Stimulated activated CD8-positive, alpha-beta memory T cell treated with anti-CD3 and anti-CD28 coated beads, Interleukin-7, amount 100 ng/mL, for 48 hours (primary cell): ENCODE measurements at regions not wholly inside any gene's neighbourhood (a gene's known extent, or its start where the extent isn't known, plus 50 kb on each side); places are given as distances from the start of the nearest gene placed in this dataset.
"Not testable (repeated sequence)": the region's sequence is repeated elsewhere in the genome, so short reads cannot be mapped to it uniquely, and the experiment has no call there.

Source experiments
- DNase-seq, 2 donors: peaks; one replicate each; pipeline ENCODE4 v3.0.0-alpha.2; 2020; ENCODE audit warnings: low read depth in 1 of 2; ENCODE audit errors: extremely low read depth in 1 of 2

DNA sequence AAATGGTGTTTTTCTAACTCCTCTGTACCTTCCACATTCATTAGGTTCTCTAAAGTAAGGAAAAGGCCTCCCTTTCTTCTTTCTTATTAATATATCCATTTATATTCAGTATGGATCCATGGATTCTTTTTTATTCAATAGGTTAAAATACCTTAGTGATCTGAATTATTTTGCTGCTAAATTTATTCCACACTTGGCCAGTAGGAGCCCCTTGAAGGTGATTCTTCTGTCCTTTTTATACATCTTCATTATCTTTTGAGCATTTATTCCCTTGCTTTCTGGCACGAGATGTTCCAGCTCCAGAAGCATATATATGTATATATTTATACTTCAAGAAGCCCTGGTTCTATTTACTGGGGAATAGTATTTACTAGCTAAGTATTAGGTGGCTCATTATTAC lies 311.8 kb upstream of the SGCD start:
- DNase-seq = no peak

DNA sequence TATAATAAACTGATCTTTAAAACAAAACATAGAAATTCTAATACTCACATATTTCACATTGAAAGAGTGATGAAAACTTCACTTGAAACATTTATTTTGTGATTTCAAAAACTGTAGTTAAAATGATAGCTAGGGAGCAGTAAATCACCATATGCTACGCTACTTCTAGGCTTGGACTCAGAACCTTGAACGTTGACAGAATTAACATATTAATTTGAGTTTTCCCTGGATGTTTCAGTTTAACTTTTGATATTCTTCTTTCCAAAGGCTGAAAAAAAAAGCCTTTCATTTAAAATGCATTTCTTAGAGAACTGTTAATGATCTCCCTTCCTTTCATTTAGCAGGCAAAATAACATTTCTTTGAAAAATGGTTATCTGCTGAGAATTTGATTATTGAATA lies 307.8 kb upstream of the SGCD start:
- no peak for DNase-seq

DNA sequence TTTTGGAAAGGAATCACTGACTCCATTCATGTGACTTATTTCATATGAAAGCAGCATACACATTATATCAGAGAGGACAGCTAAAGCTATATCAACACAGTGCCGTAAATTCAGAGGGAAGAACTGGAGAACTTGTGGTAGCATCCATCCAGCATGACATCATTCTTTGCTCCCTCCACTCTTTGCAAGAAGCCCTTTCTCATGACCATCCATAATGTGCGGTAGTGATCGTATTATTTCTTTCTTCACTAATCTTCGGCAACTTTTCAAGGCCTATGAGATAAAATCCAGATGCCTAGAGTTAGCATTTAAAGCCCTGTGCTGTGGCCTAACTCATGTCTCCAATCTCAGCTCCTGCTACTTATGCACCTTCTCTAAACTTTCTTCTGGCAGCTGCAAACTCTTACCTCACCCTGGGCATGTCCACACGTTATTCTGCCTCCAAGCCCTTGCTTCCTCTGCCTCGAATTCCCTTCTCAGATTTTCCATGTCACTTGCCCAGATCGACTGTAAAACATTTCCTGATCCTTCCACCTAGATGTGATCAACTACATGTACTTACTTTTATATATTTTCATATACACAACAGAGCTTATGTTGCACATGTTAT lies 307.3 kb upstream of the SGCD start:
- DNase-seq = no peak

DNA sequence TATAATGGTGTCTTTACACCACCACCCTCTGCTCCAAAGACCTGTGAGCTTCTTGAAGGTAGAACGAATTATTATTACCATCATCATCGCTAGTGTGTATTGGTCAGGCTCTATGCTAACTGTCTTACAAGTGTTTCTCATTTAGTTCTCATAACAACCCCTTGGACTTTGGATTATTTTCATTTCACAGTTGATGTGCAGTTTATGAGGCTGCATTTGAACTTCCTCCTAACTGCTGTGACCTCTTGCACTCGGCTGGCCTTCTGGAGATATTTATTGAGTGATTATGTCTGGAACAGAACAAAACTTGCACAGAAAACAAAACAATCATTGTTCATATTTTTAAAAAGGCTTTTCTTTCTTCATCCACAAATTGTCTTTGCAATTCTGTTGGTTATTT lies 306.3 kb upstream of the SGCD start:
- DNase-seq = no peak

DNA sequence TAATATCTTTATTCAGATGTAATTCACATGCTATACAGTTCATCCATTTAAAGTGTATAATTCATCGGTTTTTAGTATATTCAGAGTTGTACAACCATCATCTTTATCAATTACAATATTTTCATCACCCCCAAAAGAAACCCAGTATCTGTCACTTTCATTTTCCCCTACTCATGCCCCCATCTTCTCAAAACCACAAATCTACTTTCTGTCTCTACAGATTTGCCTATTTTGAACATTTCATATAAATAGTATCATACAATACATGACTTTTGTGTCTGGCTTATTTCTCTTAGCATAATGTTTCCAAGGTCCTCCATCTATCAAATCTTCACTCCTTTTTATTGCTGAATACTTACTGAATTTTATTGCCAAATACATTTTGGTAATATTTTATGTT lies 305.1 kb upstream of the SGCD start:
- no peak for DNase-seq

DNA sequence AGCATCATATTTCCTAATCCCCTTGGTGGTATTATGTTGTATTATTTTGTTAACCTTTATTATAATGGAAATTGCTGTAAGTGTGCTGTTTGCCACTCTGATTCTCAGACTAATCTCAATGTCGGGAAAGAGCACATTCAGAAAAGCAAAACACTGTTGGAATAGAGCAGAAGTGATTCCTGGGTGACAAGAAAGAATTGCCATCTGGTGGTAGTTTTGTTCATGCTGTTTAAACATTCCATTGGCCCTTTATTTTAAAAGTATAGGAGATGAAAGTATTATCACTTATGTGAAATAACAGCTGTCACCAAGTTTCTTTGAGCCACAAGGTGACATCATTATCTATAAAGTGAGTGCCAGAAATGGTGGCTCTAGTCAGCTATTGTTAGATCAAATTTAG lies 301.3 kb upstream of the SGCD start:
- no peak for DNase-seq

DNA sequence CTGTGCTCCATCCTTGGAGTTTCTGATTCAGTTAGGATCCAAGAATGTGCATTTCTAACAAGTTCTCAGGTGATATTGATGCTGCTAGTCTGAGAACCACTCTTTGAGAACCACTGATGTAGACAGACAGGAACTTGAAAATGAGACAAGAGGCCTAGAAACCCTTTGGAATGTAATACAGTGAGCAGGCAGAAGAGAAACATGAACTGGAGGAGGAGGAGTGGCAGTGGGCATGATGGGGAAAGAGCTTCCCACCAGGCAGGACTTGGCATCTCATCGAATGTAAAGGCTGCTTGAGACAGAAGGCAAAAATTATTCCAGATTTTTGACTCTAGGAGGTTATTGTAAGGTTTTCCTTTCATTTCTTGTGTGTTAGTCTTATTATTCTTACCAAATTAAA lies 295.8 kb upstream of the SGCD start:
- no peak for DNase-seq

DNA sequence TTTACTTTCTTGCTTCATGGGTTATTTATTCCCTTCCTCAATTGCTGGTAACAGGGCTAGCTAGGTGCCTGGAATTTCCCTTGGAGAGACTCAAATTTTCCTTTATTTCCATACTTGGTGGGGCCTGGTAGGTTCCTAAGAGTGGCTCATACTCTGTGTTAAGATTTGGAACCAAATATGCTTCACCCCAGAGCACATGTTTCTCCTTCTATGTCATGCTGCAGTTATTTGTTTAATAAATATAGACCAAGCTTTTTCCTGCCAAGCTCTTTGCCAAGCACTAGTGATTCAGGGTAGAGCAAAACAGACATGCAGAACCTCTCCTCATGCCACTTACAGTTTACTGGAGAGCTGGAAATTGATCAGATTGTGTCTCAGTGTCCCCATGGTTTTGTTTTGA lies 290.3 kb upstream of the SGCD start:
- DNase-seq = no peak

DNA sequence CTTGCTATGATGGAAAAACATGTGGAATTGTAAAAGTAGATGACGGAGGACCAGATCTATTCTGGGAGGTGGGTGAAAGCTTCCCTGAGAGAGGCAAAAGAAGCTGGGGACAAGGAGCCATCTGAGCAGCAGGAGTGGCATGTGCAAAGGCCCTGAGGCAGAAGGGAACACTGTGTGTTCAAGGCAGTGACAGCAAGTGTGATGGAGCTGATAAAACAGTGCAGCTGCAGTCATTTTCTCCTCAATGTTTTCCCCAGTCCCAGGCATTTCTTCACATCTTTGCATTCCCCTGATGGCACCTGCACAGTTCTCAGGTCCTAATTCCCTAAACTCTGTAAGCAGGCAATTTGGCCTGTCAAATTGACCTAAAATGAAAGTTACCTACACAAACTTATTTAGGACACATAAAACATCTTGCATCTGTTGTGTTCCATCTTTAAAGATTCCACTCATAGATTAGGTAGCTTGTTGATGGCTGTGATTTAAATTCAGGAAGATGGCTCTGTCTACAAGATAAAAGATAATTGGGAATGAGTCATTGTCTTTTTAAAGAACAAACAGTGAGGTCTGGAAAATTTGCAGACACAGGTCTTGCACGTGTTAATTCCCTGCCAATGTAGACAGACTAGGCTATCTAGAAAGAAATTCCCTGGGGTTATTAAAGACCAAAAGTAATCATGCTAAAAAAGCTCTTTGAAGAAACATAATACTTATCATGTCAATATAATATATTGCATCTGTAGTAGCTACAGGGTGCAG lies 289.6 kb upstream of the SGCD start:
- no peak for DNase-seq

DNA sequence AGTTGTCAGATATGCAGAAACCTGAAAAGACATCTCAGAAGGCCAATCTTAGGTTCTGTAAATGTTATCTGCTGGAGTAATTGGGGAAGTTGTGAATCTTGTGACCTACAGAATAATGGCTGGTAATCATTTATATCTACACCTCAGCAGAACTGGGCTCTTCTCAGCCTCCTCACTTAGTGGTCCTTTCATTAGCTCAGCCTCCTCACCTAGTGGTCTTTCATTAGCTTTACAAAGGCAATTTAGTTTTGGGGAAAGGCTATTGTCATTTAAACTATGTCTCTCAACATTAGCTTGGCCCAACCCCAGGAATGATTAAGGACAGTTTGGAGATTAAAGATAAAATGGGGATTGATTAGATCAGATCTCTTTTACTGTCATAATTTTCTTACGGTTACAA lies 284.2 kb upstream of the SGCD start:
- no peak for DNase-seq

DNA sequence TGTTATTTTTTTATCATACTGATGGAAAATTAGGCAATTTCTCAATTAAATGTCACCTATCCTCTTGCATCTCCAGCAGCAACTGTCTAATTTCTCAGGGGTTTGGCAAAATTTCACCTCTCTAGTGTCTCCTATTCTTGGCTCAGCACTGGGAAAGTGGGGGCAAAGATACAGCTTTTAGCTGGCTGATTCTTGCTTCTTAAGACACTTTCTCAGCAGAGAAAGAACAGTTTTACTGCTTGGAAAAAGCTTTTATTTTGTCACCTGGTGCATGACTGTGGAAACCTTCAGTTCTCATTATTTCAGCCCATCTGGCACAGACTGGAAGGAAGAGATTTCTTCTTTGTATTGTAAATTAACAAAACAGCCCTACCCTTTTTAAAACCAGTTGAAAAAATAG lies 283.6 kb upstream of the SGCD start:
- DNase-seq = no peak

DNA sequence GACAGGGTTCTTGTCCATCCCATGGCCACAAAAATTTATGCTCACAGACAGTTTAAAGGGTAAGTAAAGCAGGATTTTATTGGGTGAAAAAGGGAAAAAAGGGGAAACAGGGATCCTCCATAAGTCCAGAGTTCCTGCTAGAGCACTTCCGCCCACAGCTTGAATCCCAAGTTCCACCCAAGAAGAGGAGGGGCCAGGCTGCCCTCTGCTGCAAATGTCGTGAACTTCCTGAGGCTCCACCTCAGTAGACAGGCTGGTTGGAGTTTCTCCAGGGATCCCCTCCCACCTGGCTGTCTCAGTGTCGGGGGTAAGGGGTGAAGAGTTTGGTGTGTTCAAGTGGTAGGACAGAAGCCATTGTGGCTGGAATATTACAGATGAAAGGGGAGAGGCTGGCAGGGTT lies 275.0 kb upstream of the SGCD start:
- DNase-seq = no peak

DNA sequence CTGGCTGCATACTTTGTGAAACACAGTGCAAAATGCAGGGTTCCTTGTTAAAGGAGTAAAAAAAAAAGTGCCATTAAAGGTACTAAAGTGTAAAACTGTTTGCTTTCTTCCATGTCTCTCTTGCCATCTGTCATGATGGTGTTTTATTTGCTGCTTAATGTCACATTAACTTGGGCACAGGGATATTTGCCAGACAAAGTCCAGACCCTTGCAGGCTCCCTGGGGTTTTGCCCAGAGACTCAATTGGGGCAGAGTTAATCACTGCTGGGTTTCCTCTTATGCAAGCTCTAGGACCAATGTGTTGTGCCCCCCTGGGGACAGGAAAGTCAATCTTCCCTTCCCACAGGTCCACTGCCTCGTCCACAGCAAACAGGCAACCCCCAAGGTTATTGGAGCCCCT lies 274.3 kb upstream of the SGCD start:
- no peak for DNase-seq

DNA sequence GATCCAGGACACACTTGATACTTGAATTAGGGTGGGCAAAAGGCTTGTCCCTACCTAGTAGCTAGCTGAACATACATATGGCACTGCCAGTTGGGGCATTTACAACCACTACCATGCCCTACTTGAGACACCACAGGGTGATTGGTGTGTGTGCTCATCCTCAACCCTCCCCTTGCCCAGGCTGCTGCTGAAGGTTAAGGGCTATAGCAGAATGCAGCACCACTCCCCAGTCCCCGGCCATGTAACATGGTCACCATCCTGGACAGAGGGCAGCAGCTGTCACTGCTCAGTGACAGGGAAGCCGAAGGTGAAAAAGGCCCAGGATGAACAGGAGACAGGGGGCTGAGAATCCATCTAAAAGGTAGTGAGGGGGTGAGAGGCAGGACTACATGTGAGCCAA lies 273.9 kb upstream of the SGCD start:
- no peak for DNase-seq

DNA sequence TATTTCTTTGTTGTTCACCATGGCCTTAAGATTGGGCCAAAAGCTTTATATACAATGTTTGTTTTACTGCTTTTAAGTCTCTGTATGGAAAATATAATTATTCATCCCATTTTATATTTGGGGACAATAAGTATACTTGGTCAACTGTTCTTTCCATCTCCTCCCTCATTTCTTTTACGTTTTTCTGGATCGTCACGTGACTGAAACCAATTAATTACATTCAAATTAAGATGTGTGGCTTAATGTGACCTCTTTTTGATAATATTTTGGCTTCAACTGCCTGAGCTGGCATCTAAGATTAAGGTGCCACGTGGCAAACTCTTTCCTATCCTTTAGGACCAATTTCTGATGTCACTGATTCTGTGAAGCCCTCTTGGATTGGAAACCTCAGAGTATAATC lies 250.1 kb upstream of the SGCD start:
- DNase-seq = no peak

DNA sequence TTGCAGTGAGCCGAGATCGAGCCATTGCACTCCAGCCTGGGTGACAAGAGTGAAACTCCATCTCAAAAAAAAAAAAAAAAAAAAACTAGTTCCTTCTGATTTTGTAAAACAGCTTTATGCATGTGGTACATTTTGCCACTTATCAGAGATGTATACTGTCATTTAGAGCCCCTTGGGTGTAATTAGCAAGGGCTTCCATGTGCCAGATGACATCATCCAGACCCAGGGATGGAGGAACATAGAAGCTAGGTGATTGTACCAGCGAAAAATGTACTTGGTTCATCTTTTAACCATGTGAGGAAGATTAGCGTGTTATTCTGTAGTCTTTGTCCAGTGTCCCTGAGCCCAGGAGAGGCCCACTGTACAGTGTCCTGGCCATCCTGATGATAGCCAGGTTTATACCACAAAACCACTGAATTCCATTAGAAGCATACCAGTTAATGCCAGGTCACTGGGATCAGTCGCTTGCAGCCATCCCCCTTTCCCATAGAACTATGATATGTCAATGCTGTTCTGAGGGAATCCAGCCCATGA lies 239.3 kb upstream of the SGCD start:
- DNase-seq = no peak

DNA sequence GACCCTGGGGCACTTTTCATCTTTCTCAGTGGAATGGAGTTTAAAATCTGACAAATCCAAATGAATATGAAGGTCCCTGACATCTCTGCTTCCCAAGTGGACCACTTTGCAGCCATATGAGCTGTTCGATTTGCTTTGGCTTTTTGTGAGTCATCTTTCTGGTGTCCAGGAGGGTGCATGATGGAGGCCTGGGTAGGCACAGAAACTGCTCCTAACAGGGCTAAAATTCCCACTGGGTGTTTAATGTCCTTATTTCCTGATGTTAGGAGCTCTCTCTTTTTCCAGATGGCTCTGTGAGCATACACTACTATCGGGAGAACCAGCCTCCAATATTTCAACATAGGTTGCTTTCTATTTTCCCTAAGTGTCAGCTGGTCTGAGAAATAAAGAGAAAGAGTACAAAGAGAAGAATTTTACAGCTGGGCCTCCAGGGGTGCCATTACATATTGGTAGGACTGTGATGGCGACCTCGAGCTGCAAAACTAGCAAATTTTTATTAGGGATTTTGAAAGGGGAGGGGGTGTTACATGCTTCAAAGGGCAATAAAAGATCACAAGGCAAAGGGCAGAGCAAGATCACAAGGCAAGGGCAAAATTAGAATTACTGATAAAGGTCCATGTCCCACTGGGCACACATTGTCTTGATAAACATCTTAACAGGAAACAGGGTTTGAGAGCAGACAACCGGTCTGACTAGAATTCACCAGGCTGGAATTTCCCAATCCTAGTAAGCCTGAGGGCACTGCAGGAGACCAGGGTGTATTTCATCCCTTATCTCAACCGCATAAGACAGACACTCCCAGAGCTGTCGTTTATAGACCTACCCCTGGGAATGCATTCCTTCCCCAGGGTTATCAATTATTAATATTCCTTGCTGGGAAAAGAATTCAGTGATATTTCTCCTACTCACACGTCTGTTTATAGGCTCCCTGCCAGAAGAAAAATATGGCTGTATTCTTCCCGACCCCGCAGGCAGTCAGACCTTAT lies 236.7 kb upstream of the SGCD start:
- DNase-seq = not testable (repeated sequence)

DNA sequence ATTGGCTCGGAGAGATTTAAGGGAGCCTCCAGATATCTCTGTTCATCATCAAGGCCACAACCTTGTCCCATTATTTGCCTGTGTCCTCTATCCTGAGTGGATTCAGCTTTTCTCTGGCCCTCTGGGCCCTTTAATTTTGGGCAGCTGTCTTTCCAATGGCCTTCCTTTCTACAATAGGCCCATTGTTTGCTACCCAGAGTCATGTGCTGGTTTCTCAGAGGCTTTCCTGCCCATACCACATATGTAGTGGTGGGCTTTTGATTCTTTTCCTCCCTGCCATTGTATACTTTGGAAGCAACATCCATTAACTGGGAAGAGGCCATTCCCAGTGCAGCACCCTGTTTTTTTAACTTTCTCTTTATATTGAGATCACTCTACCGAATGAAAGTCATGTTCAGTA lies 233.9 kb upstream of the SGCD start:
- no peak for DNase-seq

DNA sequence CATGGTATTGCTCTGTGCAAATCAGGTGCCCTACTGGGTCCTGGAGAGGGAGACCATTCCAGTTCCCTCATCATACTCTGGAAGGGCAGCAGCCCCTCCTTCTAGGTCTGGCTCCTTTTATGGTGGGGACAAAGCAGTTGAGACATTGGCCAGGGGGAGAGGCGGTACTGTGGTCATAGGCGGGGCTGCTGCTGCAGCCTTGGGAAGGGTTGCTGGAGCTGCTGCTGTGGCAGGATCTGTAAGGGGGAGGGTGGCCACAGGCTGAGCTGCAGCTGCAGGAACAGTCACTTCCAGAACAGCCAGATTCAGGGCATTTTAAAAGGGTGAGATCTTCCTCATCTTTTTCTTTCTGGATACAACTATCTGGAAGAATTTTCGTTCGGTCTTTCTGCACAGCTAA lies 233.0 kb upstream of the SGCD start:
- DNase-seq = no peak

DNA sequence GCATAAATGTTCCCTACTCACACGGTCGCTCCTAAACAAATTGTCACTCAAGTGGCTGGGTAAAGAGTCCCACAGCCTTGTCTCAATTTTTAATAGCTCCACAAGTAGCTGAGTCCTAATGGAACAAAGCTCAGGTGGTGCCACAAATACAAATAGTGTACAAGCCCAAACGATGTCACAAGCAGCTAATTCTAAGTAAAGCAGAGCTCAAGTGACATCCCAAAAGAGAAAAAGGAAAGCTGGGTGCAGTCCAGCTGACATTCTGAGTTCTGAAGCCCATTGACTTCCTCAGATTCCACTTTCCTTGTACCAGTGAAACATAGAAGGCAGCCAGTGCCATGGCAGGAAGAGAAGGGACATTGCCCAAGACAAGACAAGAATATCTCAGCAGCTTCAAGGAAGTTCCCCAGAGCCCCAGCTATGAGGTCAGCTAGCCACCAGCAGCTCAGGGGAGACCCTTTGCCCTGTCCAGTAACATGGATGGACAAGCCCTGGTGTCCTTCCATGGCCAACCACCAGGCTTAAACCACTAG lies 231.2 kb upstream of the SGCD start:
- no peak for DNase-seq

DNA sequence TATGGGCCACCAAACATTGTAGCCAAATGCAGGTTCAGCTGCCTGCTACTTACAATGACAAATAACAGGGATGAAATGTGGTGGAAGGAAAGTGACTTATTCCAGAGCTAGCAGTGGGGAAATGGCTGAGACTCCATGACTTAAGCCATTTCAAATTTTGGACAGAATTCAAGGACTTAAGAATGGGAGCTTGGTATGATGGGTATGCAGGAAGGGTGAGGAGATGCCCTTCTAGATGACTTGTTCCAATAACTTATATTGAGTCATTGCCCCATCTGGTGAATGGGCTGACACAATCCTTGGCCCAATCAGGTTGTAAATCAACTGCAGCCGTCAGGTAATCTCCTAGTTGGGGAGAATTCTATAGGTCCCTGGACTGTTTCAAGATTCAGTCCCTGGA lies 230.7 kb upstream of the SGCD start:
- no peak for DNase-seq
